Endodermal cell (in vitro differentiated cells): ENCODE measurements at regions not wholly inside any gene's neighbourhood (a gene's known extent, or its start where the extent isn't known, plus 50 kb on each side); places are given as distances from the start of the nearest gene placed in this dataset.

ENCODE experiments used
- DNase-seq: peaks from one replicate; pipeline ENCODE4 v3.0.0-alpha.2; 2017
- H3K27ac ChIP-seq: 2 replicates; pipeline ENCODE4 v1.5.1; 2013; ENCODE audit warnings: mild to moderate bottlenecking, low read depth, low read length, moderate library complexity
- H3K27me3 ChIP-seq: 2 replicates; pipeline ENCODE4 v1.6.1; 2013; ENCODE audit warnings: mild to moderate bottlenecking, low read length, moderate library complexity; ENCODE audit not compliant: insufficient read depth, control insufficient read depth, poor library complexity, severe bottlenecking
- H3K36me3 ChIP-seq: 2 replicates; pipeline ENCODE4 v1.7.0; 2013; ENCODE audit warnings: mild to moderate bottlenecking, low read length, moderate library complexity; ENCODE audit not compliant: control insufficient read depth, insufficient read depth
- H3K4me1 ChIP-seq: one replicate; pipeline ENCODE4 v1.7.0; 2013; ENCODE audit warnings: low read length; ENCODE audit not compliant: control insufficient read depth, insufficient read depth
- H3K4me3 ChIP-seq: 2 replicates; pipeline ENCODE4 v1.5.1; 2013; ENCODE audit warnings: mild to moderate bottlenecking, low read length, moderate library complexity
- H3K9ac ChIP-seq: 2 replicates; pipeline ENCODE4 v1.6.1; 2013; ENCODE audit warnings: mild to moderate bottlenecking, low read length, moderate library complexity; ENCODE audit not compliant: poor library complexity, severe bottlenecking; ENCODE audit errors: extremely low read depth
- H3K9me3 ChIP-seq: 2 replicates; pipeline ENCODE4 v1.6.1; 2013; ENCODE audit warnings: mild to moderate bottlenecking, low read length, moderate library complexity; ENCODE audit not compliant: control insufficient read depth
- H3K27ac Mint-ChIP-seq: 2 replicates; pipeline ENCODE4 v1.8.0; 2020; ENCODE audit warnings: mixed read lengths
- H3K27me3 Mint-ChIP-seq: 2 replicates; pipeline ENCODE4 v1.8.0; 2021; ENCODE audit warnings: mild to moderate bottlenecking, mixed read lengths; ENCODE audit not compliant: insufficient read depth
- H3K36me3 Mint-ChIP-seq: 2 replicates; pipeline ENCODE4 v1.8.0; 2020; ENCODE audit warnings: low read depth, mixed read lengths
- H3K4me1 Mint-ChIP-seq: 2 replicates; pipeline ENCODE4 v1.8.0; 2020; ENCODE audit warnings: mixed read lengths
- H3K4me3 Mint-ChIP-seq: 2 replicates; pipeline ENCODE4 v1.8.0; 2020; ENCODE audit warnings: mild to moderate bottlenecking, moderate library complexity, mixed read lengths
- H3K9me3 Mint-ChIP-seq: 2 replicates; pipeline ENCODE4 v1.8.0; 2020; ENCODE audit warnings: mild to moderate bottlenecking, mixed read lengths
- WGBS, 2 experiments: methylation state at CpG; one replicate each; pipeline versions ENCODE4 v1.1.5 to v1.1.7; 2013; ENCODE audit warnings: missing lambda C conversion rate in 2 of 2, mixed read lengths in 1 of 2; ENCODE audit not compliant: insufficient coverage in 1 of 2, insufficient read length in 1 of 2; 5-methylcytosine and 5-hydroxymethylcytosine counted together
- TF ChIP-seq, protein P1 (sequence below): fragments of 200-600 bp; sonication (generic); conservative IDR thresholded peaks from 2 replicates; pipeline ENCODE4 v1.5.0; 2021; ENCODE audit warnings: antibody characterized with exemption, mild to moderate bottlenecking

DNA sequence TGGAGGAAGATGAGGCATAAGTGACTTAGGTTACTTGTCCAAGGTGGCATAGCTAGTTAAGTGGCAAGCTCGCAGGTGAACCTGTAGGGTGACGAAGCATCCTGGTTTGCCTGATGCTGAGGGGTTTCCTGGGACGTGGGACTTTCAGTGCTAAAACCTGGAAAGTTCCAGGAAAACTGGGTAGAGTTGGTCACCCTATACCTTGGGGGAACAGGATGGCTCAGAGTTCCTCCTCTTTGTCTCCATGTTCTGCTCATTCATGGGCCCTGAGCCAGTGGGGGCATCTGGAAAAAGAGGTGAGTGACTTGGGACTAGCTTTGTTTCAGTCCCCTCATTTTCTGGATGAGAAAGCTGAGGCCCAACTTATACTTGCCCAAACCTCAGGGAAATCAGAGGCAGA lies 268.0 kb upstream of the N4BP1 start:
- no peak overlapping the region for H3K9ac ChIP-seq
- no peaks in the 10 kb centered on the region for H3K27me3 Mint-ChIP-seq
- TF ChIP-seq, protein P1, sequence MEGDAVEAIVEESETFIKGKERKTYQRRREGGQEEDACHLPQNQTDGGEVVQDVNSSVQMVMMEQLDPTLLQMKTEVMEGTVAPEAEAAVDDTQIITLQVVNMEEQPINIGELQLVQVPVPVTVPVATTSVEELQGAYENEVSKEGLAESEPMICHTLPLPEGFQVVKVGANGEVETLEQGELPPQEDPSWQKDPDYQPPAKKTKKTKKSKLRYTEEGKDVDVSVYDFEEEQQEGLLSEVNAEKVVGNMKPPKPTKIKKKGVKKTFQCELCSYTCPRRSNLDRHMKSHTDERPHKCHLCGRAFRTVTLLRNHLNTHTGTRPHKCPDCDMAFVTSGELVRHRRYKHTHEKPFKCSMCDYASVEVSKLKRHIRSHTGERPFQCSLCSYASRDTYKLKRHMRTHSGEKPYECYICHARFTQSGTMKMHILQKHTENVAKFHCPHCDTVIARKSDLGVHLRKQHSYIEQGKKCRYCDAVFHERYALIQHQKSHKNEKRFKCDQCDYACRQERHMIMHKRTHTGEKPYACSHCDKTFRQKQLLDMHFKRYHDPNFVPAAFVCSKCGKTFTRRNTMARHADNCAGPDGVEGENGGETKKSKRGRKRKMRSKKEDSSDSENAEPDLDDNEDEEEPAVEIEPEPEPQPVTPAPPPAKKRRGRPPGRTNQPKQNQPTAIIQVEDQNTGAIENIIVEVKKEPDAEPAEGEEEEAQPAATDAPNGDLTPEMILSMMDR: no peak

DNA sequence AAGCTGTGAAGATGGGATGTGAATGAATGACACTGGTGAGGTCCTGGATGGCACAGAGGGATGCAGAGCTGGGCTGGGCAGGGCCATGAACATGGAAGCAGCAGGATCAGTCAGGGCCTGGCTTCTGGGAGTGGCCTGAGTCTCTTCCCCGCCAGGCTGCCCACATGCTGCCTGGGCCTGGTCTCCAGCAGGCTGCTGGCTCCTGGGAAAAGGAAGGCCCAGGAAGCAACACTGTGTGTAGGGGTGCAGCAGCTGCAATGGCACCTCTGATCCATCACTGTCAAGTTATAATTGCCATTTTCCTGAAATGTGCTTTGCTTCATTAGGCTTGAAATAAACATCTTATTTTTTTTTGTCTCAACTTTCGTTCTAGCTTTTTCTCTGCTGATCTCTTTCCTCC lies 260.2 kb upstream of the N4BP1 start:
- no peak for DNase-seq
- H3K27ac Mint-ChIP-seq: no peak overlapping the region
- H3K9ac ChIP-seq: no peak overlapping the region
- TF ChIP-seq, protein P1: no peak
- H3K36me3 ChIP-seq: no peaks in the 10 kb centered on the region
- no peak overlapping the region for H3K4me3 Mint-ChIP-seq
- H3K27ac ChIP-seq: no peak overlapping the region
- no peaks in the 10 kb centered on the region for H3K9me3 Mint-ChIP-seq
- H3K4me3 ChIP-seq: no peak overlapping the region
- no peaks in the 10 kb centered on the region for H3K4me1 ChIP-seq
- H3K27me3 ChIP-seq: no peaks in the 10 kb centered on the region
- H3K4me1 Mint-ChIP-seq: no peaks in the 10 kb centered on the region
- WGBS, 2 experiments: 95% methylated on average over 2 of the region's 2 CpGs; no CpG with 5 or more reads in 1 of the 2 experiments
- H3K27me3 Mint-ChIP-seq: no peaks in the 10 kb centered on the region
- no peaks in the 10 kb centered on the region for H3K36me3 Mint-ChIP-seq
- no peaks in the 10 kb centered on the region for H3K9me3 ChIP-seq

More for the DNA sequence above, 268.0 kb upstream of the N4BP1 start:
- no peak overlapping the region for H3K27ac Mint-ChIP-seq
- Histone ChIP-seq H3K4me1 (no peaks in the 10 kb centered on the region), H3K36me3 (no peaks in the 10 kb centered on the region), H3K4me3 (no peak overlapping the region), H3K9me3 (no peaks in the 10 kb centered on the region), H3K27ac (no peak overlapping the region), H3K27me3 (no peaks in the 10 kb centered on the region)
- H3K4me3 Mint-ChIP-seq: no peak overlapping the region
- no peaks in the 10 kb centered on the region for H3K9me3 Mint-ChIP-seq
- no peak for DNase-seq
- no peaks in the 10 kb centered on the region for H3K36me3 Mint-ChIP-seq
- no peaks in the 10 kb centered on the region for H3K4me1 Mint-ChIP-seq
- WGBS, 2 experiments: 82 to 88% methylated on average over 3 of the region's 3 CpGs

DNA sequence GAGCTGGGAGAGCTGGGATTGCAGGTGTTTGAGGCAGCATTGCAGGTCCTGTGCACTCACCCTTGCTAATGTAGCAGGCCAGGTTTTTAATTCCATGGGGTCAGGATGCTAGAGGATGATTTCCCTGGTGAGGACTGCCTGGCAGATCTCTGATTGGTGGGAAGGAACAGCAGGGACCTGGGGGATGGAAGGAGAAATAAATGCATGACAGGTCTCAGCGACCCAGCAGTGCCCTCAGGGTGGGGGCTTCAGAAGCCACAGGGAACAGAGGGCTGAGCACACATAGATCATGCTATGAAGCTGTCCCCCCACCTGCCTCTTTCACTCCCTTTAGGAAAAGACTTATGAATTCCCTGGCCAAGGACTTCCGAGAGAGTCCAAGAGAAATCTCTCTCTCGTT lies 255.5 kb upstream of the N4BP1 start:
- Histone ChIP-seq H3K9ac (no peak overlapping the region), H3K36me3 (no peaks in the 10 kb centered on the region), H3K27ac (no peak overlapping the region), H3K27me3 (no peaks in the 10 kb centered on the region), H3K4me1 (no peaks in the 10 kb centered on the region), H3K4me3 (no peak overlapping the region), H3K9me3 (no peaks in the 10 kb centered on the region)
- WGBS, 2 experiments: 88% methylated on average over 3 of the region's 3 CpGs
- TF ChIP-seq, protein P1: no peak
- Mint-ChIP-seq H3K27me3 (no peaks in the 10 kb centered on the region), H3K36me3 (no peaks in the 10 kb centered on the region), H3K27ac (no peak overlapping the region), H3K9me3 (no peaks in the 10 kb centered on the region), H3K4me1 (no peaks in the 10 kb centered on the region), H3K4me3 (no peak overlapping the region)
- DNase-seq: no peak
